Neural crest cell (in vitro differentiated cells): ENCODE measurements at regions not wholly inside any gene's neighbourhood (a gene's known extent, or its start where the extent isn't known, plus 50 kb on each side); places are given as distances from the start of the nearest gene placed in this dataset.

Experiments
- DNase-seq: peaks from one replicate; pipeline ENCODE4 v3.0.0; 2021; ENCODE audit warnings: low read depth, mixed read lengths, low spot score
- H3K27ac Mint-ChIP-seq: one replicate; pipeline ENCODE4 v1.8.0; 2021; ENCODE audit warnings: mild to moderate bottlenecking, mixed read lengths; ENCODE audit not compliant: unreplicated experiment
- H3K27me3 Mint-ChIP-seq: 2 replicates; pipeline ENCODE4 v1.8.0; 2021; ENCODE audit warnings: low read depth, mild to moderate bottlenecking, mixed read lengths
- H3K36me3 Mint-ChIP-seq: 2 replicates; pipeline ENCODE4 v1.8.0; 2021; ENCODE audit warnings: low read depth, mild to moderate bottlenecking, mixed read lengths
- H3K4me1 Mint-ChIP-seq: 2 replicates; pipeline ENCODE4 v1.8.0; 2021; ENCODE audit warnings: mixed read lengths
- H3K4me3 Mint-ChIP-seq: one replicate; pipeline ENCODE4 v1.8.0; 2021; ENCODE audit warnings: mild to moderate bottlenecking, mixed read lengths
- H3K9me3 Mint-ChIP-seq: 2 replicates; pipeline ENCODE4 v1.8.0; 2021; ENCODE audit warnings: mixed read lengths
- TF ChIP-seq, protein P1 (sequence below): fragments of 200-600 bp; sonication (generic); conservative IDR thresholded peaks from 2 replicates; pipeline ENCODE4 v1.5.0; 2021; ENCODE audit warnings: antibody characterized with exemption, mild to moderate bottlenecking

DNA sequence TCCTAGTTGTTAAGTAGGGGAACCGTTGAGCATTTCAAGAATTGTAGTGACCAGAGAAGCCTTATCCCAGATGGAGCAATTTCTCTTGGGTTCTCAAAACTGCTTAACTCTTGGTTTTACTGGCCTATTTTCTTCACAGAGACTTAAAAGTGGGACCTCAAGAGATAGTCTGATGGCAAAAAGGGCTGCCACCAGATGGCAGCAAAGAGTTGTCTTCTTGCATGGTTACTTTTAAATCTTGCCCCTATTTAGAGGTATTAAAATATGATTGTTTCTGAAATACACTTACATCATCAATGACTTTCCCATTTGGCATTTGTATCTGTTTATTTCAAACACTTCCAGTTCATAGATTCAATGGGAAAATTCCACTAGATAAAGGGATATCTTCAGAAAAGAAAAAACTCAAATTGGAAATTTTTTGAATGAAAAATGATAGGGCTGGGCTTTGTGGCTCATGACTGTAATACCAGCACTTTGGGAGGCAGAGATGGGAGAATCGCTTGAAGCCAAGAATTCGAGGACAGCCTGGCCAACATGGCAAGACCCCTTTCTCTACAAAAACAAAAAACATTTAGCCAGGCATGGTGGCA, 69.9 kb upstream of the CNTN1 start:
- Mint-ChIP-seq H3K9me3 (no peaks in the 10 kb centered on the region), H3K4me3 (no peak overlapping the region), H3K4me1 (no peaks in the 10 kb centered on the region), H3K36me3 (no peaks in the 10 kb centered on the region), H3K27ac (no peak overlapping the region), H3K27me3 (no peaks in the 10 kb centered on the region)
- TF ChIP-seq, protein P1, sequence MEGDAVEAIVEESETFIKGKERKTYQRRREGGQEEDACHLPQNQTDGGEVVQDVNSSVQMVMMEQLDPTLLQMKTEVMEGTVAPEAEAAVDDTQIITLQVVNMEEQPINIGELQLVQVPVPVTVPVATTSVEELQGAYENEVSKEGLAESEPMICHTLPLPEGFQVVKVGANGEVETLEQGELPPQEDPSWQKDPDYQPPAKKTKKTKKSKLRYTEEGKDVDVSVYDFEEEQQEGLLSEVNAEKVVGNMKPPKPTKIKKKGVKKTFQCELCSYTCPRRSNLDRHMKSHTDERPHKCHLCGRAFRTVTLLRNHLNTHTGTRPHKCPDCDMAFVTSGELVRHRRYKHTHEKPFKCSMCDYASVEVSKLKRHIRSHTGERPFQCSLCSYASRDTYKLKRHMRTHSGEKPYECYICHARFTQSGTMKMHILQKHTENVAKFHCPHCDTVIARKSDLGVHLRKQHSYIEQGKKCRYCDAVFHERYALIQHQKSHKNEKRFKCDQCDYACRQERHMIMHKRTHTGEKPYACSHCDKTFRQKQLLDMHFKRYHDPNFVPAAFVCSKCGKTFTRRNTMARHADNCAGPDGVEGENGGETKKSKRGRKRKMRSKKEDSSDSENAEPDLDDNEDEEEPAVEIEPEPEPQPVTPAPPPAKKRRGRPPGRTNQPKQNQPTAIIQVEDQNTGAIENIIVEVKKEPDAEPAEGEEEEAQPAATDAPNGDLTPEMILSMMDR, result peak; percentile 94
- peak; percentile 51 for DNase-seq

- Mint-ChIP-seq H3K9me3 (peaks cover 4% of the 10 kb centered on the region), H3K4me1 (no peaks in the 10 kb centered on the region)
Measured at GRCh38 chr12:40632171-40632570, 60.1 kb upstream of the CNTN1 start.

DNA sequence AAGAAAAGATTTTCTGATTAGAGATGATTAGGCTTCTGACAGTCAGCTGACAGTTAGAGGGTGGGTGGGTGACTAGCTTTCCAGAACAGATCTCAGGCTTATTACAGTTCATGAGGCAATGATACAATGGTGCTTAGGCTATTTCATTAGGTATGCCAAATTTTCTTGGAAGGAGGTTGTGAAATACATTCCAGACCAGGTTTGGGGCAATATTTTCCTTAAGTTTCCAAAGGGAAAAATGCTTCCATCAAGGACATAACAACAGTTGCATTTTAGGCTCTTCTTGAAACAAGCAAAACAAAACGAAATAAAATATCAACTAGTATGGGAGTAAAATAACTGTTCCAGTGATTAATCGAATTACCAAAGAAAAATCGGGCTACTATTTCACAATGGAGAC, 59.3 kb upstream of the CNTN1 start:
- TF ChIP-seq, protein P1, result no peak
- peaks cover 4% of the 10 kb centered on the region for H3K9me3 Mint-ChIP-seq
- H3K4me3 Mint-ChIP-seq, result no peak overlapping the region
- H3K36me3 Mint-ChIP-seq, result no peaks in the 10 kb centered on the region
- no peak overlapping the region for H3K27ac Mint-ChIP-seq
- no peak for DNase-seq
- H3K27me3 Mint-ChIP-seq, result peaks cover 3% of the 10 kb centered on the region
- no peaks in the 10 kb centered on the region for H3K4me1 Mint-ChIP-seq

More at GRCh38 chr12:40632171-40632570, 60.1 kb upstream of the CNTN1 start:
- TF ChIP-seq, protein P1, result no peak
- no peak overlapping the region for H3K27ac Mint-ChIP-seq
- no peak for DNase-seq
- no peak overlapping the region for H3K4me3 Mint-ChIP-seq
- no peaks in the 10 kb centered on the region for H3K36me3 Mint-ChIP-seq
- H3K27me3 Mint-ChIP-seq, result peaks cover 3% of the 10 kb centered on the region

DNA sequence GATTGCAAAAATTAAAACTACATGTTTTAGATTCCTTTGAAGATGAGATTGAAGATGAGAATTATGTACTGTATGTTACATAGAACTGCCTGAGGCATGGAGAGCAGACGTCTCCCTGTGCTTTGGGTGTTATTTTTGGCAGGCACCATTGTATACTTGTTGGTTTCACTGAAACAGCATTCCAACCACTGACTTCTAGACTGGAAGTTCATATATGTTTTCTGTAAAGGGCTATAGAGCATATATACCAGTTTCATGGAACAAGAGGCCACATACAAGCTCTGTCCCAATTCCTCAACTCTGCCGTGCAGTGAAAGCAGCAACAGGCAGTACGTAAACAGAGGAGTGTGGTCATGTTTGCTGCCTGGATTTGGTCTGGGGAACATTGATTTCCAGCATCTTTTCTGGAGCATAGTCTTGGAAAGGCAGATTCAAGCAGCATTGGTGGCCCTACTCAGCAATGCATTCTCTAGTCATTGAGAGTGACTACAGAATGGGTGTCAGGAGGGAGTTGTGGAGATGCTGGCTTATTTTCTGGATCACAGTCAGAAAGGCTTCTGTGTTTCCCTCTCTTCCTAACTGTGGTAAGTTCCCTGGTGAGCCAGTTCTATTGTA, 57.6 kb upstream of the CNTN1 start:
- peaks cover 4% of the 10 kb centered on the region for H3K27me3 Mint-ChIP-seq
- no peak for DNase-seq
- H3K36me3 Mint-ChIP-seq, result no peaks in the 10 kb centered on the region
- H3K4me3 Mint-ChIP-seq, result no peak overlapping the region
- no peaks in the 10 kb centered on the region for H3K4me1 Mint-ChIP-seq
- TF ChIP-seq, protein P1, result no peak
- no peak overlapping the region for H3K27ac Mint-ChIP-seq
- peaks cover 6% of the 10 kb centered on the region for H3K9me3 Mint-ChIP-seq

DNA sequence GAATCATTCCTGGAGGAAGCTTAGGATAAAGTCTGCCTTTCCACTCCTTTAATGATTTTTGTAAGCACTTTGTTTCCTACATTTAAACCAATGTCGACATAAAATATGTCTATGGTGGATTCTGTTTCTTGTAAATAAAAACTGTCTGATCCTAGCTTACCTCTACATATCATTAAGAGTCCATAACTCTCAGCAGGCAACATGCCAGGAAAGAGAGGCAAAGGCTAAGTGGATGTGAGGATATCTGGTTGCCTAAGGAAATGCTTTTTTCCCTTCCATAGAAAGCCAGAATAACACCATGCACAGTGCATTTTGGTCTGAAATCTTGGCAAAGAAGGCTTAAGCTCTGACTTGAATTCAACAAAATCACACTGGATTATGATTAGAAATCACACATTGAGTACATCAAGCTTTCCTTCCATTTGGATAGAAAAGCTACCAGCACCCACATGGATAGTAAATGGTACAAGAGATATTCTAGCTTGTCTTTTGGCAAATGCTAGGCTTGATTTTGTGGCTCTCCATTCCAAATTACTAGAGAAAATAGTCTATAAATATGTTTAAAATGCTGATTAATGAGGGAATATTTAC, 57.0 kb upstream of the CNTN1 start:
- TF ChIP-seq, protein P1, result no peak
- Mint-ChIP-seq H3K27me3 (peaks cover 5% of the 10 kb centered on the region), H3K4me1 (no peaks in the 10 kb centered on the region), H3K27ac (no peak overlapping the region), H3K4me3 (no peak overlapping the region), H3K9me3 (peaks cover 7% of the 10 kb centered on the region), H3K36me3 (peaks cover under 1% of the 10 kb centered on the region)
- DNase-seq, result no peak
